ENCODE measurements at regions not wholly inside any gene's neighbourhood (a gene's known extent, or its start where the extent isn't known, plus 50 kb on each side); places are given as distances from the start of the nearest gene placed in this dataset.
A peak's percentile ranks its signal among the peaks of the same experiment; 100 is the strongest.

DNA sequence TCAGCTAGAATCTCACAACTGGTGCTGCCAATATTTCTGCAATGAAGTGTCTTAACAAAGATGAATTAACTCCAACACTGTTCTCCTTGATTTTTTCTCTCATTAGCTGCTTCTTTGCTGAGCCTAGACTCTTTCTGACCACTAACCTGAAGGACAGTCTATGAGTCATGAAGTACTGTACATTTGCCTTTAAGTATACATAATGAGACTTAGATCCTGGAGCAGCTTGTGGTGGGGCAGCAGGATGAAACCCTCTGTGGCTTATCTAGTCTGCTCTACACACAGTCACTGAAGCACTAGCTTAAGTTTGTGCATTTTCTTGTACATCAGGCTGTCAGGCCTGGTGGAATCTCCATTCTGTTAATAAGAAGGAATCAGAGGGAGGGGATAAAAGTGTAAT, 307.4 kb upstream of the SMIM31 start:
- DNase-seq (ENCODE audit: low spot score): no peak
- ATAC-seq: no peak

DNA sequence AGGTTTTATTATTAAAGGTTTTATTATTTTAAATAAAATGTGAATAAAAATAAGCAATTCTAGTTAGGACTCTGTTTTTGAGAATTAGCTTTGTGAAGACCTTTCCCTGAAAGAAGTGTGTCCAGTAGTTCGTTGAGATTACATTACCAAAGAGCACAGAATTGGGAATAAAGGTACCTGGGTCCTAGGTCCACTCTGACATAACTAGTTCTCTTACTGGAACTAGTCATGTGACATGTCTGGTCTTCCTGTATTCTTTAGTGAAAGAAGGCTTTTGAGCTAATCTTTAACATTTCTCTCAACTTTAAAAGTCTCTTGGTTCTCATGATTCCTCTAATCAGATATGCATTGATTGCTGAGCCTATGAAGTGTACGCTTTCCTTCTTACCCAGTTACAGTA, 292.0 kb upstream of the SMIM31 start:
- ATAC-seq (peak; percentile 96), DNase-seq (ENCODE audit: low spot score) (no peak)

DNA sequence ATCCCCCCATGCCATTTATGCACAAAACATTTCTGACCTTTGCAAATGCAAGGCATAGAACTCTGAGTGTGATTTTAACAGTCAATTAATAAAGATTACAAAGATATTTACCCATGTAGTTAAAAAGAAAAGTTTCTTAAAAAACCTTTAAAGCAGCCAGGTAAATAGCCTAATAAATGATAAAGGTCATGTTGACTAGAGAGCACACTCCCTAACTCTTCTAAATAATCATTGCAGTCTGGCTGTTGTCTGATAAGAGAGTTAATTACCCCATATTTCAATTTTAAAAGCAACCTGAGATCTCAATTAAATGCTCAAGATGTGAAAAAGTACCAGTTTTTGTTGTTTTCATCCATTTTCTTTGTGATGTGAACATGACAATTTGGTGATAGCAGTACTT, 291.5 kb upstream of the SMIM31 start:
- ATAC-seq: peak; percentile 60
- no peak for DNase-seq (ENCODE audit: low spot score)

DNA sequence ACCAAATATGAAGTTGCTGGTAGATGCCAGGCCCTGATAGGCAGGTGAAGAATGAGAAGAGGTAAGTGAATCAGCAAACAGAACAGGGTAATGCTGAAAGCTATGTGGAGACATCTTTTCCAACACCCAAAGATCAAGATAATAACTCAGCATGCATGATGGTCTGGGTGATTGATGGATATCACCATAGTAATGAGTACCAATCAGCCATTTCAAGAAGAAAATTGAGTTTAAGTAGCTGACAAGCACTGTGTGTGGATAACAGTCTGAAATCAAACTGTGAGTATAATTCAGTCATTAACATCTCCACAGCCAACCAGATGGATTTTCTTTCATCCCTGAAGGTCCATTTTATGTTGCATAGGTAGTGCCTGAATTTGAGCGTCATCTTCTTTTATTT, 289.6 kb upstream of the SMIM31 start:
- DNase-seq (ENCODE audit: low spot score) (no peak), ATAC-seq (no peak)

DNA sequence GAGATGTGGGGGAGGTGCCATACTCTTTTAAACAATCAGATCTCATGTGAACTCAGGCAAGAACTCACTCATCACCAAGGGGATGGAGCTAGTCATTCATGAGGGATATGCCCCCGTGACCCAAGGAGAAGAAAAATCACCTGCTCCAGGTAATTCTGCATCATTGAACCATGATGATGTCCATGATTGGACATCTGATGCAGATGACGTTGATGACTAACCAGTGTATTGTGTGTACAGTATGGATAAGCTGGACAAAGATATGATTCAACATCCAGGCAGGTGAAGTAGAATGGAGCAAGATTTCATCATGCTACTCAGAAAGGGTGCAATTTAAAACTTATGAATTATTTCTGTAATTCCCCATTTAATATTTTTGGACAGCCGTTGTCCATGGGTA, 286.4 kb upstream of the SMIM31 start:
- ATAC-seq (no peak), DNase-seq (ENCODE audit: low spot score) (no peak)

DNA sequence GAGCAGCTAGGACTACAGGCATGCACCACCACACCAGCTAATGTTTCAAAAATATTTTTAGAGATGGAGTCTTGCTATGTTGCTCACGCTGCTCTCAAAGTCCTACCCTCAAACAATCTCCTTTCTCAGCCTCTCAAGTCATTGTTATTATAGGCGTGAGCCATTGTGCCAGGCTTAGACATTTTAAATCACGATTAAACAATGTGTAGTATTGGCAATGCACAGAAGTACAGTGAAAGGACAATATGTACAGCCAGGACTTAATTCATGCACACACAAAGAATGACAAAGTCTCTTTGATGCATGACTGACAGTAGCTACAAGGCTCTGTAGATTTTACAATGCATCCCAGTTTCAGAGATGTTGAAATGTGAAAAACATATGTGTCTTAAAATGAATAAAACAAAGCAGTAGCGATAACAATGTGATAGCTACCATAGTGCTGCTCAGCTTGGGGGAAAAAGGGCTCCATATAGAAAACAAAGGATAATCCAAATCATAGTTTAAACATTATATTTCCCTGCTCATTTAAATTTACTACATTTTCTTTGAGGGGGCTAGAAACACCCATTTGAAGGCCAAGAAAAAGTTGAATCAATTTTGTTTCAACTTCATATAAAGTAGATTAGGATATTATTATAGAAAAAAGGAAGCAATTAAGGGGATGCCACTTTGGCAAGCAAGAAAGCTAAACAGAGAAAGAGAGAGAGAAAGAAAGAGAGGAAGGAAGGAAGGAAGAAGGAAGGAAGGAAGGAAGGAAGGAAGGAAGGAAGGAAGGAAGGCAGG, 272.4 kb upstream of the SMIM31 start:
- DNase-seq (ENCODE audit: low spot score) (no peak), ATAC-seq (no peak)

DNA sequence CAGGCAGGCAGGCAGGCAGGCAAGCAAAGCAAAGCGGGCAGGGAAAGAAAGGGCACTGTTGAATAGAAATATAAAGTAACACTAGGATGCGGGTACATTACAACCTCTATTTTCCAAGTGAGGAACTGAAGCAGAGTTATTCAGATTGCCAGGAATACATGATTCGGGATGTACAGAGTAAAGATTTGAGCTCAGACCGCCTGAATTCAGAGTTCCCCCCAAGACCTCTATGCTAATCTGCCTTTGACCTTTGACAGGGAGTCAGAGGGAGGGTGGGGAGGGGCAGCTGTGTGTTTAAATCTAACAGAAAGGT, 271.9 kb upstream of the SMIM31 start:
- DNase-seq (ENCODE audit: low spot score) (no peak), ATAC-seq (no peak)

DNA sequence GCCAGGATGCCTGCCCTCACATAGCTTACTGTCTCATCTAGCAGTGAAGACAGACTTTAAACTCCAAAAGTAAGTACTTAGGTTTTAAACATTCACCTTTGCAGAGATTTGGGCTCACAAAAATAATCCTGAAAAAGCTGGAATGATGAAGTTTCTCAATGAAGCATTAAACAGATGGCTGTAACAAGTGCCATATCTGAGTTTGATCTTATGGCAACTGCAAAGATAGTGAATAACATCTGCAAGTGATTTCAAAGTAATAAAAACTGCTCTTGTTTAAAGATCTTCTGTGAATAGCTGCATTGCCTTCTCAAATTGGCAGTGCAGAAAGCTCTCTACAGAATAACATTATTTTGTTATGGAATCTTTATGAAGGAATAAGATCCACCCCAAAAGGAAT, 271.2 kb upstream of the SMIM31 start:
- DNase-seq (ENCODE audit: low spot score) (no peak), ATAC-seq (no peak)

DNA sequence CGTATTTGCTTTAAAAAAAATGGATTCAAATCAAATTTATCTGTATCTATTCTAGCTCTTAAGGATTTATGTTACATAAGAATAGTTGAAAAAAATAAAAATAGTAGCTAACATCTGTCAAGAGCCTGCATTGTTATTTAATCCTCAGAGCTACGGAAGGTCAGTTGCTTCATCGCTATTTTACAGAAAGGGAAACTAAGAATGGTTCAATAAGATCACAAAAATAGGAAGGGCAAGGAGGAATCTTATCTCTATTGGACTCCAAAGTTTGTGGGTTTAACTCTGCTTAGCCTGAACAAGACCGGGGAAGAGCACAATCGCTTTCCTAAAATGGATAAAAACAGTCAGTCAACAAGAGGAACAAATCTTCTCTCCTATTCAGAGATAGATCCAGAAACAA, 270.2 kb upstream of the SMIM31 start:
- DNase-seq (ENCODE audit: low spot score): no peak
- no peak for ATAC-seq

DNA sequence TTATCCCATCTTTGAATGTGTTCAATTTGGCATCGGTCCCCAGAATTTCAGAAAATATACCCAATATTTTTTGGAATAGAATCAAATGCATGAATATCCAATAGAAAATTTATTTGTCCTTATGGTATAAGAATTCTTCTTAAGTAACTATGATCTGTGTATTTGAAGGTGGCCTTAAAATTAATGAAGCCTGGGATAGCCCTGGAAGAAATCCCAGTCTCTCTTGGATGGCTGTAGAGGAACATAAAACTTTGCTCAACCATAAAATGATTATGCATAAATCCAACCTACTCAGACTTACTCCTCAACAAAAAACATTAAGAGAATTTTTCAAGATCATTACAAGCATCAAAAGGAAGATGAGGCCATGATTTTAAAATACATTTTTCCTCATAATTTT, 269.4 kb upstream of the SMIM31 start:
- ATAC-seq (no peak), DNase-seq (ENCODE audit: low spot score) (no peak)

DNA sequence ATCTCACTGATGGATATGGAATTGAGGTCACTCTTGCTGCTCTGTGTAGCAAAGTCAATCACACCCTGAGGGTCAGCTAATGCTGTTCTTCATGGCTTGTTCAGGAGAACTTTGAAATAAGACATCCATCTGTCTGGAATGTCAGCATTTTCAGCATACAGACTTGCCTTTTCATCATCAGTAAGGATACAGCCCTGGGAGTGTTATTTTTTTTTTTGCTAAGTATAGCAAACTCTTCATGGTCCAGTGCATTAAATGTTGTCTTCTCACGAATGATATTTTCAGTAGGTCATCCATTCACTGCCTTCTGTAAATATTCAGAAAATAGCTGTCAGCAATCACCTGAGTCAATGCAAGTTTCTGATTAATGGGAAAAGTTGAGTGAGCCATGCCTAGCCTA, 268.8 kb upstream of the SMIM31 start:
- ATAC-seq (no peak), DNase-seq (ENCODE audit: low spot score) (no peak)

DNA sequence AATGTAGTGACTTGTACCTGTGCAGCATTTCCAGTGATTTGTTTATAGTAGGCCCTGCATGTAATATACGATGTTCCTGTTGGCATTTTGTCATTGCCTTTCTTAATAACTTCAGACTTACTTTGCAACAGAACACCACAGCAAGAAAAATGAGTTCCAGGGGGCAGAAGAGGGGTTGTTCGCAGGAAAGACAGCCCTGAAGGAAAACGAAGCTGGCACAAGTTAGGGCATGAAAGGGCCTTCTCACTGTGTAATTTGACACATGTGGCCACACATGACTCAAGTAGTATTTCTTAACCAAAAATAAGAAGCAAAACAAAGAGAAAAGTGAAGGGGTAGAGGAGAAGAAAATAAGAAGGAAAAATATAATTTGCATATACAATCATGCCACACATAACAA, 265.8 kb upstream of the SMIM31 start:
- no peak for ATAC-seq
- DNase-seq (ENCODE audit: low spot score): no peak

DNA sequence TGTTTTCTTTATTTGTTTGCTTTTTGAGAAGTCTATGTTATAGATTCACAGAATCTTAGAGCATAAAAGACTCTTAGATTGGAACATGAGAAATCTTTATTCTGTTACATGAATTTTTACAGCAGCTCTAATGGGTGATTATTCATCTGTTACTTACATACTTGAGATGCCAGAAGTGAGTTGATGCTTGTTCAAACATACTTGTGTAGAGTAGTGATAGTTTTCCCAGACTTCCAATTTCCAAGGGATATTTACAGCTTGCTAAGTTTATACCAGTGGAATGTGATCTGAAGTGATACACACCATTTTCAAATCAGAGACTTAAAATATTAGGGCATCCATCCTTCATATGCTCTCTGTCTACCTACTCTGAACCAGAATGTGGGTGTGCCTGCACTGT, 252.9 kb upstream of the SMIM31 start:
- DNase-seq (ENCODE audit: low spot score) (no peak), ATAC-seq (no peak)

DNA sequence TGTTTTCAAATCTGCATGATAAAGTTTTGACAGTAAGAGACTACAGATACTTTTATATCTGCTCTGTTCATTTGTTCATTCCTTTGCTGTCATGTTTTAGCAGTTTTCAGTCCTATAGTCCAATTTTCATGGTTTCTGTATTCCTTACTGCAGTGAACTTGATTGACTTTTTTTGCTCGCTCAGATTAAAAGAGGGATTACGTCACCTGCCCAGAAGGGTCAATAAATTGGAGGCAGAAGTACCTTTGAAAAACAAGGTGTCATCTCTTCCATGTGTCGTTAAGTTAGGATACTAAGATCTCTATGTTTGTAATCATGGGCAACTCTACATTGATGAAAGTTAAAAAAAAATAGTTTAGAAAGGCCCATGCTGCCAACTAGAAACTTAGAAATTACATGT, 250.1 kb upstream of the SMIM31 start:
- no peak for DNase-seq (ENCODE audit: low spot score)
- no peak for ATAC-seq

DNA sequence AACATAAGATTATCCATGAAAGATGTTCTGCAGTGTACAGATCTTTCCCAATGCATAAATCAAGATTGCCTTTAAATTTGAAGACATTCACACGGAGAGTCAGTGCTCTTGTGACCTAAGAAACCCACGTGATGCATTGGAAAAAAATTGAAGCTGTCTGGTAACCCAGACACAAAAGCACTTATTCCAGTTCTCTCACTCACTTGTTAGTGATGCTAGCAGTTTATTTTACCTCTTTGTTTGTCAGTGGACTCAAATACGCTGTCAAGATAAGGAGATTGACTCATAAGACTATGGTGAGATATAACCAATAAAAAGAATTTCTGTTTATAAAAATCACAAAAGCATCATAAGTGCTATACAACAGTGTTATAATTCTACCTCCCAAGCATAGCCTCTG, 245.8 kb upstream of the SMIM31 start:
- ATAC-seq: no peak
- DNase-seq (ENCODE audit: low spot score): no peak

DNA sequence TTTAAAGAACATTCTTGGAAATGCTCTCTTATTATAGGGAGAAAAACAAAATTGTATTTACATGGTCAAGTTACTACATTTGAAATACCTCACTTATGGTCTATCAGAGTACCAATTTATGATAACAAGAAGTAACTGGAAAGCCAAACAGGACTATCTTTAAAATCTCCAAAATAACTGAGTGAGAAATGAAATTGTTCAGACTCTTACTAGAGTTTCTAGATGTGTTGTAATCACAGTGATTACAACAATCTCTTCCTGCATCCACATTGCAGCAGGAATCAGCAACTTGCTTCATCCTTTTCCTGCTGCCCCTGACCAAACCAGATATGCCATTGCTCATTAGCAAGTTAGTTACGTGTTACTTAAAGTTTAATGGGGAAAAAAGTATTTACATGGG, 245.2 kb upstream of the SMIM31 start:
- no peak for ATAC-seq
- no peak for DNase-seq (ENCODE audit: low spot score)

DNA sequence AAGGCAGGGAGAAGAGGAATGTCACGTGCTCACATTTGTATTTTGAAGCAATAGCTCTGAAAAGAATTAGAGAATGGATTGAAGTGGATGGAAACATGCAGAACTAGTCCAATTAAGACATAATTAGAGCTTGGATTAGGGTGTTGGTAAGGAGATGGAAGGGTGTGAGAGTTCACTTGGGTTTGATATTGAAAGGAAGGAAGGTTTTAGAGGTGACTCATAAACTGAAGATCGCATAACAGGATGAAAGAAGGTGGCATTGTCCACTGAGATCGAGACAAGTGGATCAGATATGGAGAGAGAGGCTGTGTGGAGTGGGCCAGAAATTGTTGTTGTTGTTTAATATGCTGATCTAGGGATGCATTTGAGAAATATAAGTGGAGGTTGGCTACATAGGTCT, 244.0 kb upstream of the SMIM31 start:
- ATAC-seq: no peak
- DNase-seq (ENCODE audit: low spot score): no peak

DNA sequence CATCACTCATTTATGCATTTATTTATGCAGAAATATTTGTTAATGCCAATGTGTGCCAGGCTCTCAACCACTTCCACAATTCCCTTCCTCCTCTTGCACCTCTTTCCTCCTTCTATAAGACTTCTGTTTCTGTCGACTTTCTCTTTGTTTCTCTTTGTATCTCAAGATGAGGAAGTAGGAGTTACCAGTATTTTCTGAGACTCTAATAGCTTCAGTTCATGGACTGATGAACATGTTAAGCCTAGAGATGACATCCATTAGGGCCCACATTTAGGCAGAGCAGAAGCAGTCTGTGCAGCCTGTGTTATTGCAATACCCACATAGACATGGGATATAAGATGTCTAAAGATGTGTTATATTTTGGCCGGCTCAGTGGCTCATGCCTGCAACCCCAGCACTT, 241.8 kb upstream of the SMIM31 start:
- DNase-seq (ENCODE audit: low spot score): no peak
- no peak for ATAC-seq

DNA sequence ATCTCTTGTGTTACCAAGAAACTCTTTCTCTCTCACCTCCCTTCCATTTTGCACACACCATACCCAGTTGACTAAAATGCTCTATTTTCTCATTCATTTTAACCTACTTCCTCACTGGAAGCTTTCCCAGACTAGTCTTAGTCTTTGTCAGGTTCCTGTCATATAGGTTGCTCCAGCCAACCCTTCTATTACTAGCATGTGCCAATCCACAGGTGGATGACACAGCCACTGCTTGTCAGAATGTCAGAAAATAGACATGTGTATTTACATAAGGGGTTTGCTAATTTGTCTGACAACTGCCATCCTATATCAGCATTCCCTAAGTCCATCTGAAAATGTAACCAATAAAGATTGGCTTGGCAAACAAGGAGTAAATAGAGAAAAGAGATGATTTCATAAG, 239.2 kb upstream of the SMIM31 start:
- no peak for ATAC-seq
- DNase-seq (ENCODE audit: low spot score): no peak

DNA sequence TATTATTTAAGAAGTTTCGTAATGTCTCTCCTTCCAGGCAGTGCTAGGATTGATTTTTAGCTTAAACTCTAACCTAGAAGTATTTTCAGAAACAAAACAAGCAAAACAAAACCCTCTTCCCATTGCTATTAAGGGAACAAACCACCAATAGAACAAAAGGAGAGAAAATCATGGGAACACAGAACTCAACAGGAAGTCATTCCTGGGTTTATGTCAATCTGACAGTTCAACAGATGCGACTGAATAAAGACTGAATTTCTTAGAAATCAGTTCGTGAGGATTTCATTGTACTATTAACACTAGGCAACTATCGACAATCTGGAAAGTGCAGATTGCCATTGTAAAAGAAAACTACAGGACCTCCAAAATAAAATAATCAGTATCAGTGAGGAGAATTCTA, 229.1 kb upstream of the SMIM31 start:
- no peak for DNase-seq (ENCODE audit: low spot score)
- no peak for ATAC-seq

DNA sequence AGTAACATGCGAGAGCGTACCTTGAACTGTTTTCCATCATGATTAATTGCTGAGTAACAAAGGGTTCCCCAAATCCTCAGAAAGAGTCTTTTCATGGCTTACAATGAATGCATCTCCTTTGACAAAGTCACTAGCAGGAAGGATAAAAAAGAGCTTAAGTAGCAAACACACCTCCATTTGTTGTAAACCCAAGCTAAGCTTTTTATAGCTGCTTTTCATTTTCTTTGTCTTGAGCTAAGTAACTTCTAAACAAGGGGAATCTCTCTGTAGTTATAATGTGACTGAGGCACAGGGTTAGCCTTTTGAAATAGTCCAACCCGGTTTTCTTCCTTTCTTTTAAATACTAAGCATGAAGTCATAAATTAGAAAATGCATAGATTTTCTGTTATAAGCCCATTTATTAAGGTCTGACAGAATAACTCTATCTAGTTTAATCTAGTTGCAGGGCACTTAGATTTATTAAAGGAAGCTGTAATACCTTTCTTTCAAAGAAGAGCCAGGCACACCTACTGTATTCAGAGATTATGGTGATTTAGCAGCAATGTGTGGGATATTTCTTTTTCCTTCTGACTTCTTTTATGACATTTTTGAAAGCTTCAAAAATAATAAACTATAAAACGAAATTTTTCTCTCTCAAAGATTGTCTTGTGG, 226.9 kb upstream of the SMIM31 start:
- DNase-seq (ENCODE audit: low spot score) (no peak), ATAC-seq (no peak)

DNA sequence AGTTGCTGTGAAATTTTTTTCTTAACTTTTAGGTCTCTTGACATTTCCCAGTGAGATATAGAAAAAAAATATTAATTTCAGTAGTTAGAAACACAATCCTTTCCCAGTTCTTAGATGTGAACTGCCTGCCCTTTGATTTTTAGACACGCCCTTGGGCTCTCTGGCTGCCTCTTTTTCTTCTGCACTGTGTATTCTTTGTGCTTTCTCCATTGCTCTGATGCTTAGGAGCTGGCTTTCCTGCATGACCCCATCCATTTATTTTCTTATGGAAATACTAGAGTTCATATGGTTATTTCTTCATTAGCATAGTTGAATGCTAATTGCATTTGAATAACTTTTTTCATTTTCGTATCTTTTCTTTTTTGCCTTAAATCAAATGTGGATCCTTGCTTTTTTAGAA, 224.9 kb upstream of the SMIM31 start:
- no peak for DNase-seq (ENCODE audit: low spot score)
- ATAC-seq: no peak

DNA sequence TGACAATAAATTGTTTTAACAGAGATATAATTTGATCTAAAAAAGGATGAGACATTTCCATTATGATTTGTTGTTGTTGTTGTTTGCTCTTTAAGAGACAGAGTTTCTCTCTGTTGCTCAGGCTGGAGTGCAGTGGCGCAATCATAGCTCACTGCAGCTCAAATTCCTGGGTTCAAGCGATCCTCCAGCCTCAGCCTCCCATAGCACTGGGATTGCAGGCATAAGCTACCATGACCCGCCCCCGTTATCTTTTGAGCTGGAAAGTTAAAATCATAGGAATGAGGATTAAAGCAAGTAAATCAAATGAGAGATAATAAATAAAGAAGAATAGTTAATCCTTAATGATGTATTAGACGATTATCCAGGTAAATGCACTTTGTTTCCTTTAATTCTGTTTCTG, 224.4 kb upstream of the SMIM31 start:
- ATAC-seq (no peak), DNase-seq (ENCODE audit: low spot score) (no peak)

All from left lobe of liver (tissue), 2 donors.